Thymus (tissue), 11 donors: ENCODE measurements at regions not wholly inside any gene's neighbourhood (a gene's known extent, or its start where the extent isn't known, plus 50 kb on each side); places are given as distances from the start of the nearest gene placed in this dataset.

Experiments
- DNase-seq, 9 donors: peaks; one replicate each; pipeline ENCODE4 v3.0.0-alpha.2; 2013; ENCODE audit warnings: low spot score in 9 of 9, low read depth in 6 of 9, missing footprints in 1 of 9
- H3K27ac ChIP-seq, 2 donors: one replicate each; pipeline ENCODE4 v1.5.1; 2013; ENCODE audit warnings: control low read depth in 1 of 2, low read depth in 1 of 2, low read length in 1 of 2, mild to moderate bottlenecking in 1 of 2, moderate library complexity in 1 of 2
- H3K27me3 ChIP-seq, 2 donors: one replicate each; pipeline ENCODE4 v1.5.1; 2013; ENCODE audit warnings: low read length in 1 of 2; ENCODE audit not compliant: control insufficient read depth in 2 of 2, insufficient read depth in 1 of 2
- H3K36me3 ChIP-seq, 2 donors: one replicate each; pipeline ENCODE4 v1.5.1; 2013; ENCODE audit warnings: low read length in 1 of 2, mild to moderate bottlenecking in 1 of 2, moderate library complexity in 1 of 2; ENCODE audit not compliant: control insufficient read depth in 2 of 2, insufficient read depth in 2 of 2
- H3K4me1 ChIP-seq, 2 donors: one replicate each; pipeline ENCODE4 v1.5.1; 2013; ENCODE audit warnings: low read length in 2 of 2; ENCODE audit not compliant: control insufficient read depth in 2 of 2, insufficient read depth in 2 of 2
- H3K4me3 ChIP-seq, 2 donors: one replicate each; pipeline ENCODE4 v1.5.1; 2013; ENCODE audit warnings: low read length in 2 of 2, control low read depth in 1 of 2, mild to moderate bottlenecking in 1 of 2
- H3K9me3 ChIP-seq, 2 donors: one replicate each; pipeline ENCODE4 v1.5.1; 2013; ENCODE audit warnings: low read length in 1 of 2, mild to moderate bottlenecking in 1 of 2; ENCODE audit not compliant: control insufficient read depth in 2 of 2, insufficient read depth in 1 of 2
- WGBS: extraction: QIAGEN DNeasy Blood & Tissue Kit; methylation state at CpG from one replicate; pipeline ENCODE4 v1.1.7; 2013; 5-methylcytosine and 5-hydroxymethylcytosine counted together
- donor health status: healthy.

DNA sequence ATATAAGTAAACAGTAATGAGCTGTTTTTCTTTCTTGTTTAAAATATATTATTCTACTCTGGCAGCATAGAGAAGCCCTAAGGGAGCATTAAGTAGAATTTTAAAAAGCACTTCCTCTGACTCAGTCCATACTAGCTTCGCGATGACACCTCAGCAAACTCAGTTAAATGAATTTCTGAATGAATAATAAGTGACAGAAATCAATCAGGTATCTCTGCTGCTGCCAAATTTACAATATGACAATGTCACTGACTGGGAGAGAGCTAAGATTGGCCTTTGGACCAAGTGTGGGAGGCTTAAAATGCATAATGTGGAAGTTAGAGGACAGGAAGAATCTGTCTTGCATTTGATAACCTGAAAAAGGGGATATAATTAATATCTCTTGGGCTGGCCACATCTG is 296.1 kb downstream of the HHIPL2 start:
- no peak overlapping the region for H3K27ac ChIP-seq
- no peaks in the 10 kb centered on the region for H3K4me1 ChIP-seq
- DNase-seq = no peak
- H3K9me3 ChIP-seq = no peaks in the 10 kb centered on the region
- H3K4me3 ChIP-seq = no peak overlapping the region
- no peaks in the 10 kb centered on the region for H3K36me3 ChIP-seq
- WGBS = 99% methylated on average over 2 of the region's 2 CpGs
- H3K27me3 ChIP-seq = no peaks in the 10 kb centered on the region

GRCh38 chr1:222250376-222250775 is 297.5 kb downstream of the HHIPL2 start:
- Histone ChIP-seq H3K27me3 (no peaks in the 10 kb centered on the region), H3K4me3 (no peak overlapping the region), H3K36me3 (no peaks in the 10 kb centered on the region), H3K9me3 (no peaks in the 10 kb centered on the region), H3K27ac (no peak overlapping the region), H3K4me1 (no peaks in the 10 kb centered on the region)
- DNase-seq = no peak

DNA sequence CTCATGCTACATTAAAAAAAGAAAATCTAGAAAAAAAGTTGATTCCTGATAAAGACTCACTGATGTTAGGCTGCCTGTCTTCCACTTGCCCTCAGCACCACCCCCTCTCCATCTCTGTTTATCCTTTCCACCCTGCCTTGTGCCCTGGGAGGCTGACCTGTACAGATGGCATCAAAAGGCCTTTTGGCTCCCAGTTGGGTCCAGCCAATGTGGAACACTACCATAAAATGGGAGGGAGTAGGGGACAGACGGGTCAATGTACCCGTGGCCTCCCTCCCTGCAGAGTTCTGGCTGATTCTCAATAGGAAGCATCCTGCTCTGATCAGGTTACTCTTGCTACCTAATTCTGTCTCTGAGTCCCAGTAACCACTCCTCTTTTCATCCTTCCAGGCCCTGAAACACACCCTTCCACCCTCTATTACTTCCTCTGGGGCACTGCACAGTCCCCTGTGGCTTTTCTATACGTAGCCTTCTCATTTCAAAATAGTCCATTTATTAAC is 300.0 kb downstream of the HHIPL2 start:
- Histone ChIP-seq H3K4me1 (no peaks in the 10 kb centered on the region), H3K27me3 (no peaks in the 10 kb centered on the region), H3K9me3 (no peaks in the 10 kb centered on the region), H3K27ac (no peak overlapping the region), H3K4me3 (no peak overlapping the region), H3K36me3 (no peaks in the 10 kb centered on the region)
- WGBS = 91% methylated on average over 3 of the region's 3 CpGs
- no peak for DNase-seq

DNA sequence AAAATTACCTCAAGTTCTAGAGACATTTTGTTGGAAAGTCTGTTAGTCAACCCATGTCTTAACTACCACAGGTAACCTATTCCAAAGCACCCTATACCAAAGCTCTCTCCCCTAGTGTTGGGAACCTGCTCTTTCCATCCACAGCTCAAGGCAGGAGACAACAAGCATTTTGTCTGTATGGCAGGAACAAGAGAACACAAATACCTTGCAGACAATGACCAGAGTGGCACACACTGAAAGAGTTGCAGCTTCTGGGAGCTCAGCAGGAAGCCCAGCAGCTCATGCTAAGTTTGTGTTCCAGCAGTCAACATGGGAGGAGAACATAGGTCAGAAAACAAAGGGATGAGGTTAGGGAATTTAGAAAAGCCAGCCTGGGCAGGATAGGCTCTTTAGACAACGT is 300.8 kb downstream of the HHIPL2 start:
- Histone ChIP-seq H3K4me3 (no peak overlapping the region), H3K4me1 (no peaks in the 10 kb centered on the region), H3K27ac (no peak overlapping the region), H3K27me3 (no peaks in the 10 kb centered on the region), H3K9me3 (no peaks in the 10 kb centered on the region), H3K36me3 (no peaks in the 10 kb centered on the region)
- 86% methylated on average over 1 of the region's 1 CpG for WGBS
- DNase-seq = no peak

DNA sequence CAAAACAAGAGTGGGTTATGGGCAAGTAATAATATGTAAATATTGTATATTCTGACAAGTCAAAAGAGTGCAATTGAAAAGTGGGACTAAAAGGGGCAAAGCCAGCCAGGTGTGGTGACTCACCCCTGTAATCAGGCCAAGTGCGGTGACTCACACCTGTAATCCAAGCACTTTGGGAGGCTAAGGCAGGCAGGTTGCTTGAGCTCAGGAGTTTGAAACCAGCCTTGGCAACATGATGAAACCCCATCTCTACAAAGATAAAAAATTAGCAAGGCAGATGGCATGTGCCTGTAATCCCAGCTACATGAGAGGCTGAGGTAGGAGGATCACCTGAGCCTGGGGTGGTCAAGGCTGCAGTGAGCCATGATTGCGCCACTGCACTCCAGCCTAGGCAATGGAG is 304.0 kb downstream of the HHIPL2 start:
- no peaks in the 10 kb centered on the region for H3K4me1 ChIP-seq
- DNase-seq = no peak
- H3K27ac ChIP-seq = no peak overlapping the region
- no peak overlapping the region for H3K4me3 ChIP-seq
- H3K9me3 ChIP-seq = no peaks in the 10 kb centered on the region
- WGBS = 75% methylated on average over 2 of the region's 2 CpGs
- H3K36me3 ChIP-seq = no peaks in the 10 kb centered on the region
- no peaks in the 10 kb centered on the region for H3K27me3 ChIP-seq

DNA sequence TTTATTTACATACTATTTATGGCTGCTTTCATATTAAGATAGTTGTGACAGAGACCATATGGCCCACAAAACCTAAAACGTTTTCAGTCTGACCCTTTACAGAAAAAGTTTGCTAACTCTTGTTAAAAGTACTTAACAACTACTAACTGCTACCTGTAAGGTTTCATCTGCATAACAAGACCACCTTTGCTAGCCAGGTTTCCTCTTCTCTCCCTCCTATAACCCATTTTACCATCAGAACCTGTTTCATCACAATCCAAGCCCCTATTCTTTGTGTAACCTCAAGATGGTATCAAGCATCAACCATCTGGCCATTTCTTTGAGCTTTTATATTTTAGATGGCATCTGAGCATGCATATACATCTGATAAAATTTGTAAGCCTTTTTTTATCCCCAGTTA is 305.4 kb downstream of the HHIPL2 start:
- no peak overlapping the region for H3K4me3 ChIP-seq
- DNase-seq = no peak
- H3K4me1 ChIP-seq = no peaks in the 10 kb centered on the region
- H3K27me3 ChIP-seq = no peaks in the 10 kb centered on the region
- no peak overlapping the region for H3K27ac ChIP-seq
- no peaks in the 10 kb centered on the region for H3K36me3 ChIP-seq
- no peaks in the 10 kb centered on the region for H3K9me3 ChIP-seq
- WGBS = 92% methylated on average over 1 of the region's 1 CpG

- H3K27me3 ChIP-seq = no peaks in the 10 kb centered on the region
- 92% methylated on average over 5 of the region's 5 CpGs for WGBS
- H3K4me1 ChIP-seq = no peaks in the 10 kb centered on the region
- H3K9me3 ChIP-seq = no peaks in the 10 kb centered on the region
- no peaks in the 10 kb centered on the region for H3K36me3 ChIP-seq
- H3K4me3 ChIP-seq = no peak overlapping the region
- DNase-seq = no peak
- H3K27ac ChIP-seq = no peak overlapping the region
Measured at GRCh38 chr1:222241410-222241809, 306.5 kb downstream of the HHIPL2 start.

DNA sequence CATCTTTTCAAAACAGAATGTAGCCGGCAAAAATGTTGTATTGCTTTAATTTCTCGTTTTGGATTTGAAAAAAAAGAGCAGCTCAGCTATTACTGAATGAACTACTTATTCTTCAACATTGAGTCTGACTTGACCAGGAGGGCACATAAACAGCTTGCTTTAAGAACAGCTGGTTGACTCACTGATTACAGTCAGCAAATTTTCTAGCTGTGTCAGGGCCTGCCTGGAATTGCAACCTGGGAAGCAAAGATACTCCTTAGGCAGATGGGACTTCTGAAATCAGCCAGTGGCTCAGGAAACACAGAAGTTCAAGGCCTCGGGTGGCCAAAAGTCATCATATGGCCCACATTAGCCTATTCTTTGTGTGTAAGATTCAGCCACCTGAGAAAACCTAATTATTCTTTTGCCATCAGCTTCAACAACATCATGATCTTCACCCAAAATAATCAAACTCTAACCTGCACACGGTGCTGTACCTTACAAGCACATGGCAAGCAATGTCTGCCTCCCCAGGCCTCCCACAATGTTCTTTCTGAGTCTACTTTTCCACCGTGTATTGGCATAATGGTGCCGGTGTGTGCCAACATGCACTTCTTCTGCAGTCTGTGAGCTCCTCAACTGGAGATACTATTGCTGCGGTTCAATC is 307.2 kb downstream of the HHIPL2 start:
- Histone ChIP-seq H3K9me3 (no peaks in the 10 kb centered on the region), H3K4me3 (no peak overlapping the region), H3K27me3 (no peaks in the 10 kb centered on the region), H3K27ac (no peak overlapping the region), H3K4me1 (no peaks in the 10 kb centered on the region), H3K36me3 (no peaks in the 10 kb centered on the region)
- DNase-seq = no peak
- WGBS = 94% methylated on average over 7 of the region's 7 CpGs

GRCh38 chr1:222239130-222239529 is 308.8 kb downstream of the HHIPL2 start:
- Histone ChIP-seq H3K27ac (no peak overlapping the region), H3K9me3 (no peaks in the 10 kb centered on the region), H3K36me3 (no peaks in the 10 kb centered on the region), H3K27me3 (no peaks in the 10 kb centered on the region), H3K4me3 (no peak overlapping the region), H3K4me1 (no peaks in the 10 kb centered on the region)
- DNase-seq = no peak
- 99% methylated on average over 1 of the region's 1 CpG for WGBS

- no peaks in the 10 kb centered on the region for H3K36me3 ChIP-seq
- WGBS = 96% methylated on average over 2 of the region's 2 CpGs
- no peak overlapping the region for H3K27ac ChIP-seq
- H3K4me3 ChIP-seq = no peak overlapping the region
- no peaks in the 10 kb centered on the region for H3K9me3 ChIP-seq
- H3K4me1 ChIP-seq = no peaks in the 10 kb centered on the region
- no peak for DNase-seq
- no peaks in the 10 kb centered on the region for H3K27me3 ChIP-seq
Measured at GRCh38 chr1:222234351-222234750, 313.6 kb downstream of the HHIPL2 start.
